Fibroblast of skin of right quadriceps (primary cell): ENCODE measurements at regions not wholly inside any gene's neighbourhood (a gene's known extent, or its start where the extent isn't known, plus 50 kb on each side); places are given as distances from the start of the nearest gene placed in this dataset.

Experiments
- DNase-seq: peaks from one replicate; pipeline ENCODE4 v3.0.0-alpha.2; 2013

DNA sequence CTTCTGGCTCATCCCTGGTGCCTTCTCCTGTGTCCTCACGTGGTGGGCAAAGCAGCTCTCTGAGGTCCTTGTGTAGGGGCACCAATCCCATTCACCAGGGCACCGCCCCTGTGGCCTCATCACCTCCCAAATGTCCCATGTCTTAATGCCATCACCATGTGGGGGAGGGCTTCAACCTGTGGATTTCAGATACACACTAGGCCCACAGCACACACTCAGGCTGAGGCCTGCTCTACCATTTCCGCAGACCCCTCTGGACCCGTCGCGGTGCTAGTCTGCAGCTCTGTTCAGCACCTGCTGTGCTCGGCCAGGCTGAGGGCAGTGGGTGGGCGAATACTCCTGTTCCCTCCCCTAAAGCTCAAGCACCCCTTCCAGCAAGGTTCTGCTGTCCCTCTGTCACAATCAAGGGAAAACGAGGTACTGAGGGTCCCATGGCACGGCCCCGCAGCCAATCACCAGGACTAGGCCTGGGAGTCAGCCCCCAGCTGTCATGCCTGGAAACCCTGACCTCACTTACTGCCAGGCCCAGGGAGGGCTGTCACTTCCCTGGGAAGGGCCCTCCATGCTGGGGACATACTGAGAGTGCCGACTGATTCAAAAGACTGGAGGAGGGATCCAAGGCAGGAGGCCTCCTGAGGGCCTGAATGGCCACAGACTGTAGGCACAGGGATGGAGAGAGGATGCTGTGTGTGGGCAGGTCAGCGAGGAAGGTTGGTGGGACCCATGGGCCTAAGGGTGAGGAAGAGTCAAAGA is 123.8 kb upstream of the RET start:
- no peak for DNase-seq

DNA sequence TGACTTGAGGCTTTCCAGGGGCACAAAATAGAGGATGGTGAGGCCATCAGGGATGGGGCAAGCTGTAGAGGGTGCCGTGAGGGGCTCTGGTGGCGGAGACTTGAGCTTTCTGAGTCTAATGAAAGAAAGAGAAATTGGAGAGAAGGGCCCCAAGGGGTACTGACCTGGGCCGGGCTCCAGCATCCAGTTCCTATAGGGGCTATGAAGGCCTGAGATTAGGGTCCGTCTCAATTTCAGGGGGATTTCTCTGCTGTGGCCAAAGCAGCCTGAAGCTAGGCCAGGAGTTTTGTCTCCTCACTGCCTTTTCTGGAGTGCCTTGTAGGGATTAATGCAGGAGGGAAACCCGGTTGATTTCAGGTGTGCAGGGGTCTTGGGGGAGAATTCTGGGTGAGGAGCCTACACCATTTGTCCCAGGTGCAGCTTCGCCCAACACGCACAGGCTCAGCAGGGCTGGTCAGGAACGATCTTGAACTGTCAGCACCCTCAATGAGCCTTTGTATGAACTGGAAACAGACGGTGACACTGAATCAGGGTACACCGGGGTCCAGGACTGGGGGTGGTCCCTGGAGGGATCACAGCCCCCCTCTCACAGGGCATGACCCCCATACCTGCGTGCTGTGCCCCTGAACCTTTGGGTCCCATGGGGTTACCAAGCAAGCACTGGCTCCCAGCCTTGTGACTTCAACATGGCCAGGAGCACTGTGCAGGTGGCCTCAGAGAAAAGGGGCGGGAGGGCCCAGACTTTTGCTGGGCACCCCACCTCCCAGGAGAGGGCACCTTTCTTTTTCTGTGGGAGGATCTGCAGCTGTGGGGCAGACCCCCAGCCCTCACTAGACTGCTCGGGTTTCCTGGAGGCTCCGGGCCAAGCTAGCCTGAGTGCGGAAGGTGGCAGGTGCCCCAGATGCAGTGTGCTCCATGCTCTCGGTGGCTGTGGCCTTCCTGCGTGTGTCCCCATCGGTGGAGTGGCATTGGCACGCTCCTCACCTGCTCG is 122.9 kb upstream of the RET start:
- no peak for DNase-seq

DNA sequence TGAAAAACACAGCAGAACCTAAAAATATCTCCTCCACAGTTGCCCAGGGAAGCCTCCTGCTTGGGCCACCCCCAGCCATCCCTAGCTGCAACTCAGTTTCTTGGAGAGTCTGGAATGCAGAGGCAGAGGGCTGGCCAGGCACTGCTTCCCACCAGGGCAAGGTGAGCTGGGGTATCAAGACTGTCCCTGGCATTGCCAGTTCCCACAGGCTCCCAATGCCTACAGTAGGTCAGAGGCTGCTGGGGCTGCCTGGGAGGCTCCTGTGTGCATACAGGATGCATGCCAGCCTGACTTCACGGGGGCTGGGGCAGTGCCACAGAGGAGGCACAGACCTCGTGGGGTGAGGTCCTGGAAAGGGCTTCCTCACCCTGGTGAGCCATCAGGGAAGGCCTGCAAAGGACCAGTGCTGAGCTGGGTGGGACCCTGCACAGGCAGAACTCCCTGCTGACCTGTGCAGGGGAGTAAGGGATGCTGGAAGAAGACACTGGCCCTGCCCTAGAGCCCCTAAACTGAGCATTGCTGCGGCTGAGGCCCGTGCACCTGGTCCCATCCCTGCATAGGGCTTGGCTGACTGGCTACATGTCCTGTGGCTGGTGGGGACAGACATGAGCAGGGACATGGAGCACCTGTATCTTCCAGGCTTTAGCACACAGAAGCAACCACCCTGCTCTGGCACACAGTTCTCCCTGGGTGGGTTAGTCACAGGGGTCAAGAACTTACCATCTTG is 121.9 kb upstream of the RET start:
- DNase-seq: no peak

DNA sequence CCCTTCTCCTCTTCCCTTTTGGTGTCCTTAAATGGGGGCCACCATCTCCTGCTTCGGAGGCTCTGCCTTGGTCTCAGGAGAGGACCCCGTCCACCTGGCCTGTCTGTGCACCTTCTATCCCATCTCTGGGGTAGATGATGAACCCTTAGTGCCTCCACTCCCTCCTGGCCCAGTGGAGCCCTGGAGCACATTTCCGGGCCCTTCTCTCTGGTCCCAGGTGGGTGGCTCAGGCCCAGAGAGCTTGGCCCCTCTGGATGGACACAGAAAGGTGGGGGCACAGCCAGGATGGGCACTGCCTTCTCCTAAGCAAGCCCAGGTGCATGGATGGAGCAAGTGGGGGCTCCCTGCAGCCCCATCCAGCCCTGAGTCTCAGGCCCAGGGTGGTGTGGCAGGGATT is 121.4 kb upstream of the RET start:
- no peak for DNase-seq

DNA sequence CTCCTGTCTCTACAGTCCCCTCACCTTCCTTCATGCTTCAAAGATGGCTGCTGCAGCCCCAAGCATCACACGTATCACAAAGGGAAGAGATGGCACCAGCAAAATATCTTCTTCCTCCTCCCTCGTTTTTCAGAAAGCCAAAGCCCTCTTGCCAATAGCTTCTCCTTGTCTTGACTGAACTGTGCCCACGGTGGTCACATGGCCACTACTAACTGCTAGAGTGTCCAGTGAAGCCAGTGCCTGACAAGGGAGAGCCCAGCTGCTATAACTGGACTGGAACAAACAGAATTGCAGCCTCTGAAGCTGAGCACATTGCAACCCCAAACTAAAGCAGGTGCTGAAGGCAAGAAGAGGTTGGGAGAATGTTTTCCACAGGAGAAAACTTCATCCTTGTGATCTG is 120.8 kb upstream of the RET start:
- no peak for DNase-seq

DNA sequence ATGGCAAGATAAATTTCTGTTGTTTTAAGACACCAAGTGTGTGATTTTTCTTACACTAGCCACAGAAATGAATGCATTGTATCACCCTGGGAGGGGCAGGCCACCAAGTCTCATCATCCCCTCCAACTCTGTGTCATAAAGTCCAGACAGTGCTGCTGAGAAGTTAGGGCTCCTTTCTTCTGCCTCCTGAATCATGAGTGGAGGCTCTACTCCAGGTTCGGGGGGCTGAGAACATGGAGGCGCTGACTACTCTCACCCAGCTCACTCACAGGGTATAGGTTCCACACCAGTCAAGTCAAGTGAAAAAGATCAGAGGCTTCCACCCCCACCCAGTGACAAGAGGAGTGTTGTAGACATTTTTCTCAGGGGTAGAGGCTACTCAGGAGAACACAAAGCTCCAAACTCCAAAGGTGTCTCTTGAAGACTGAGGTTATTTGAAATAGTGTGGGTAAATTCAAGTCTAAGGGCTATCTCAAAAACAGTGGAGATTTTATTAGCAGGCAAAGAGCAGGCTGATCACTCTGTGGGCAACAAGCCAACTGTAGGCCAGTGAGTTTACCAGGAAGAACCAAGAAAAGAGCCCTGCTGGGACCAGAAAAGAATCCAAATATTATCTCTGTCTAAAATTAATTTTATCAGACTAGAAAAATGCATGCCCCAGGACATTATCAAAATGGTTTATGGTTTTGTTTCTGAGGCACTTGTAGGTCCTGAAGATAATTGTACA is 118.6 kb upstream of the RET start:
- no peak for DNase-seq

DNA sequence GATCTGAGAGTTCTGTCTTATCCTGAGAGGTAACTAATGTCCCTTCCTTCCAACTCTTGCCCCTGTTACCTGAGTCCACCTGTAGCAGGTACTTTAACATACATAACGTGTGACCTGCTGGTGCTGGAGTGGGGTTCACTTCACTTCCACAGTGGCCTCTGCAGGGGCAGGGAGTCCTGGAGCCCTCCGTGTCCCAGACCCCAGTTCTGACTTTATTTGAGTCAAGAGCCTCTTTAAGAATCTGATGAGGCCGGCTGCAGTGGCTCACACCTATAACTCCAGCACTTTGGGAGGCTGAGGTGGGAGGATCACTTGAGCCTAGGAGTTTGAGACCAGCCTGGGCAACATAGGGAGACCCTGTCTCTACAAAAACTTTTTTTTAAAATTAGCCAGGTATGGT is 117.0 kb upstream of the RET start:
- DNase-seq: no peak

DNA sequence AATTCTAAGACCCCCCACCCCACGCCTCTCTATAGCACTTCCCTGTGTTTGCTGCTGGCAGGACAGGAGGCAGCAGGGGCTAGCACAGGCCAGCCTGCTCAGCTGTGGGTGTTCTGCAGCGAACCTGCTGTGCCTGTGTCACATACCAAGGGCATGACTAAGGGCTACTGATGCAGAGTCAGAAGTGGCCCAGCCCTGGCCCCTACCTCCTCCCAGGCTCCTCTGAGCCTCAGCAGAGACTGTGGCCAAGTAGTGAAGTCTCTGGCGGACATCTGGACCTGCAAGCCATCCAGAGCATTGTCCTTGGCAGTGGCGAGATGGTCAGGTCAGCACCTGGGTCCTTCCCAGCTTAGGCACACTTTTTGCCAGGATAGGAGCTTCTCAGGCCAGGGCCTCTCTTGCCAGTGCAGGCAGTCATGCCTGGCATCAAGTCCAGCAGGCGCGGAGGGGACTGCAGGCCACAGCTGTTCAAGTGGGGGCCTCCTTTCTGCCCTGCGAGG is 116.3 kb upstream of the RET start:
- DNase-seq: no peak

DNA sequence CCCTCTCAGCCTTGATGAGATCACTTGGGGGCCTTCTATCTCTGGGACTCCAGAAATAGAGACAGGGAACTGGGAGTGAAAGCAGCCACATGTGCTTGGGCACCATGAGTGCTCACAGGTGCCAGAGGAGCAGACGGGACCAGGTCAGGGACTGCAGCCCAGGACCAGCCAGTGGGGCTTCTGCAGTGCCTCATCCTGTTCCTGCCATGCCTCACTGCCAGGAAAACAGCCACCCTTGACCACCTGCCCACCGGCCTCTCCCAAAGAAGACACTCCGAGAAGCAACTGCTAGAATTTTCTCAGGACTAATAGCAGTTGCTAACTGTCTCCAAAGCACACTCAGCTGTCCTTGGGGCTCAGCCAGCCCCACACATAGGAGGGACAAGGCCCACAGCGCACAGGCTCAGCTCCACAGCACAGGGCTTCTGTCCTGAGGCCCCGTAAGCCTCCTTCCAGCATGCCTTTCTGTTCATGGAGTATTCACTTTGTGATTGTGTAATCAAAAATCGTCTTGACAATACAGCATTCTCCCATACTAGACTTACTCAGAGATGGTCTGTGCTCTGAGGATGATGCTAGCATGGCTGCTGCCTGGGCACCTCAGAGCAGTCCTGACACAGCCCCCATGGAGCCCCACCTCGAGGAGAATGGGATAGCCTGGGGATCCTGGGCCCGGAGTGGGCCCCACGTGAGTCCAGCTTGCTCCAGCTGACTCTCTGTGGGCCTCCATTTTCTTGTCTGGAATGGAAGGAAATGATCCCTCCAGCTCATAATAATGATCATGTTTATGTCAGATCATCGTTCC is 115.7 kb upstream of the RET start:
- DNase-seq: no peak

DNA sequence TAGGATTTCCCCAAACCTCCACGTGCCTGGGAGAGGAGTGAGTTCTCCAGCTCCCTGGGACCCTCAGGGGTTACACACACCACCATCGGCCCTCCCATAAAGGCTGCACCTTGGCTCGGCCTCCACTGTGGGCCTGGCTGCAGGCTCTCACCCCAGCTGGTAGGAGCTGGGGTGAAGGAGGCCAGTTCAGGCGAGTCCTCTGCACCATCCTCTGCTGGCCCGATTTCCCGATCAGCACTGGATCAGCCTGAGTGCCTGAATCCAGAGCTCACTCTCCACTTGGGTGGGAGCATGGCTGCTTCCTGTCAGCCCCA is 115.1 kb upstream of the RET start:
- no peak for DNase-seq

DNA sequence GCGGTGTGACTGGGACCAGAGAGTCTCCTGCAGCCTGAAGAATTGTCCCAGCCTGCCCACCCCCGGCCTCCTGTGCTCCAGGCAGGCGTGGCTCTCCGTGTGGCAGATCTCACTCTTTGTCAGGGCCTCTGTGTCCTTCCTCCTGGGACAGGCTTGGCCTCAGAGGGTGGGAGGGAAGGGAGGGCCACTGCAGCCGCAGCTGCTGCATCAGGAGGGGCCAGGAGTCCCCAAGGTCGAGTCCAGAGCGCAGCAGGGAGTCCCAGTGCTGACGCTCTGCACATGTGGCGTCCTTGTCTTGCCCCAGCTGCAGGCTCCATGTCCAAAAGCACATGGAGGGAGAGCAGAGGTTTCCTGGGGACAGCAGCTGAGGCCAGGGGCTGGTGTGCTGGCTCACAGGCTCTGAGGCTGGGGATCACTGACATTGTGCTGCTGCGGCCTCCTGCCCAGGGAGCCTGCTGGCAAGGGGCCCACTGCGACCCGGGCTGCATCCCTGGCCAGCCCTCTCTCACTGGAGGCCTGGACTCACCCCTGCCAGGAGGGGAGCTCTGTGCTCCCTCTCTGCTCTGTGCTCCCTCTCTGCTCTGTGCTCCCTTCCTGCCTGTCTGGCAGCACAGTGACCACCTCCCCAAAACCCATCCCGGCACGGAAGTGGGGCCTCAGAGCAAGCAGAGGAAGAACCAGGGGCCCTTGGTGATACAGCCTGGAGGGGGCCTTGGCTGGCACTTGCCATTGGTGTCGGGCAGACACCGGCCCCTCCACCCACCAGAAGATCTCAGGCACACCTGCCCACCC is 114.6 kb upstream of the RET start:
- no peak for DNase-seq

DNA sequence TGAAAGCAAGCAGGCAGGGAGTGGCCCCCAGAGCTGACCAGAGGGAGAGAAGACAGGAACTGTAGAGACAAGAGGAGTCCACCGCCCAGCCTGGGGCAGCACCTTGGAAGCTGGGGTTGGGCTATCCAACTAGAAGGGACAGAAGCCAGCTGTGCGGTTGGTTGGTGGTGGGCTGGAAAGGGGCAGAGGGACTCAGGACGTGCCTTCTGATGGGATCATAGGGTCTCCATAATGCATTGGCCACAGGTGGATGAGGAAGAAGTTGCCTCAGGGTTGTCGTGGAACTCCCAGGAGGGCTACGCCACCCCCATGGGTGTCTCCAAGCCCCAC is 114.0 kb upstream of the RET start:
- no peak for DNase-seq

DNA sequence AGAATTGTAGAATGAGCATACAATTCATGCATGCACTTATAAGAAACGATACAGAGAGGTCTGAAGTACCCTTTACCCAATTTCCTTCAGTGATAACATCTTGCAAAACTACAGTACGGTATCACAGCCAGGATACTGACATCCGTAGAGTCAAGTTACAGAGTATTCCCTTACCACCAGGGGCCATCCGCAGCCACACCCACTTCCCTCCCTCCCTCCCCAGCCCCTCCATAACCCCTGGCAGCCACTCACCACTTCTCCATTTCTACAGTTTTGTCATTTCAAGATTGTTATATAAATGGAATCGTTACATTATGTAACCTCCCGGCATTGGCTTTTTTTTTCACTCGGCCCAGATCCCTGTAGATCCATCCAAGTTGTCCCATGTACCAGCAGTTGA is 113.6 kb upstream of the RET start:
- no peak for DNase-seq

DNA sequence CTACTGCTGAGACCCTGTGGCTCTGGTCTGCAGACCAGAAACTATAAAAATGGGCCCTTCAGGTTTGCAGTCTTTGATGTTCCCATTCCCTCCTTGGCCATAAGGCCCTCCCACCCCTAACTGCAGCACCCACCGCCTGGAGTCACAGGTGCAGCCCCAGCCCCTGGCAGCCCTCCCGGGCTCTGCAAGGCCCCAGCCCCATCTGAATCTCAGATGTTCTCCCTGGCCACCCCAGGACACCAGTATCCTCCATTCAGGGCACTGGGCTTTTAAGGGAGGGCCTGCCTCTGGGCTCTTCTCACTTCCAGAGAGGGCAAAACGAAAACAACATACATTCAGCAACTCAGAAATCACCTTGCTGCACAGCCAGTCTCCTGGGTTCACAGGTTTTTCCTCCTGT is 107.7 kb upstream of the RET start:
- DNase-seq: no peak

DNA sequence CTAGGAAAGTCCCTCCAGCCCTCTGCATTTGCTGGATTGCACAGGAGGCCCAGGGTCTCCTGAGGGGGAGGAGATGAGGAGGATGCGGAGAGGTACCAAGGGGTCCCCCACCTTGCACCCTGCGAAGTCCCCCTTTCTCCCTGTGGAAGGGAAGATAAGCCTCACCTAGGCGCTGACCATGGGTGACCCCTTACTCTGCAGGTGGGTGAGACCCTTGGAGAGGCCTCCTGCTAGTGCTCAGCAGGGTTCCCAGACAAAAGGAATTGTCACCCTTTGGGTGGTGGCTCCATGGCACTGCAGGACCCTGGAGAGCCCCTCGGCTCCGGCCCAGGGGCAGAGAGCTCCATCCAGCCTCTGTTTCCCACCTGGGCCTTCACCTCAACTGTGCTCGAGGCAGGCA is 107.0 kb upstream of the RET start:
- no peak for DNase-seq

DNA sequence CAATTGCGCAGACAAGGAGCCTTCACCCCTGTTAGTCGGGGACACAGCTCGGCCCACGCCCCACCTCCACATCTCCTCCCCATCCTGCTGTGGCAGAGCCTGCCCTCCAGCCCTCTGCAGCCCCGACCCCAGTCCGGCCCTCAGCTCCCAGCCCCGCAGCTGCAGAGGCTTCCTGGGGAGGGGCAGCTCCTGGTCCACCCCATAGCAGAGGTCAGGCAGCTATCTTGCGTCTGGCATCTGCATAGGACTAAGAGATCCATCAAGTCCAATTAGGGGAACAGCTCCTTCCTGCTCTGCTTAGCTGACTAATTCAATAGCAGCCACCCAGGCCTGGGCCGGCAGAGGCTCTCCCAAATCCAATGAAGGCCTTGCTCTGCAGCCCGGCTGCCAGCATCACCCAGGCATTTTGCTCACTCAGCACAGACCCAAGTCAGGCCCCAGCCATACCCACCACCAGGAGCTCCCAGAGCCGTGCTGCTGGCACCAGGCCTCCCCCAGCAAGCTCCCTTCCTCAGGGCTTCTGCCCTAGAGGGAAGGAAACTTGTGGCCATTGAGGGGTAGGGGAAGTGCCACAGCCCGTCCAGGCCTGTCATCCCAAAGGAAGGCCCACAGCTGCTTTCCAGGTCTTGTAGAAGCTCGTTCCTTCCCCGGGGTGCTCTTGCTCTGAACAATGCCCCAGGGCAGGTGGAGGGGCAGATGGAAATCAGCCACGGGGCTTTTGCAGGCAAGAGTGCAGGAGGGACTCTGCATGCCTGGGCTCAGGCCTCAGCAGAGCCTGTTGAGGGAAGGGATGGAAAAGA is 106.2 kb upstream of the RET start:
- no peak for DNase-seq

DNA sequence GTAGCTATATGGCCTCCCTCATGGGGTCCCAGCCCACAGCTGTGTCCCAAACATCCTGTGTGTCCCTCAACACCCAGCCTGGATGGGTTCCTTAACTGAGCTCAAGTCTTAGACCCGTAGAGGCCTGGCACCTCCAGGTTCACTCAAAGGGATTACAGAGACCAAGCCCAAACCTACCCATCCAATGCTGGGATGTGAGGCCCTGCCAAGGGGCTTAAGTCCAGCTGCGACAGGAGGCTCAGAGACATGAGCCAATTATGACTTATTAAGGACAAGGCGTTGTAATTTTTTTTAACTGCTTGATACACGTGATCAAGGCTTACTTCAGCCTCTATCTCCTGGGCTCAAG is 105.6 kb upstream of the RET start:
- no peak for DNase-seq

DNA sequence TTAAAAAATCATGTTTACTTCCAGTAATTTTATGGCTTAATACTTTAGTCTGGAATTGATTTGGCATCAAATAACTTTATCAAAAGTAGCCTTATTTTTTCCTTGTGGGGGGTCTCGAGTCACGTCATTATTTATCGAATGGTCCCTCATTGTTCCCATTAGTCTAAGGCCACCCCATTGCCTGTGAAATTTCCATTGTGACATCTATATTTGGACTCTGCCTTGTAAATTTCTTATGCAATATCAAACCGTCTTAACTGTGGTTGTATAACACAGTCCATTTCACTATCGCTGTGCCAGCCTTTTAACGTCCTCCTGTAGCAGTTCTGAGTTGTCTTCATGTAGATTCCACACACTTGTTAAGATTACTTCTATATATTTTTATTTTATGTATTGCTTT is 103.9 kb upstream of the RET start:
- DNase-seq: no peak

DNA sequence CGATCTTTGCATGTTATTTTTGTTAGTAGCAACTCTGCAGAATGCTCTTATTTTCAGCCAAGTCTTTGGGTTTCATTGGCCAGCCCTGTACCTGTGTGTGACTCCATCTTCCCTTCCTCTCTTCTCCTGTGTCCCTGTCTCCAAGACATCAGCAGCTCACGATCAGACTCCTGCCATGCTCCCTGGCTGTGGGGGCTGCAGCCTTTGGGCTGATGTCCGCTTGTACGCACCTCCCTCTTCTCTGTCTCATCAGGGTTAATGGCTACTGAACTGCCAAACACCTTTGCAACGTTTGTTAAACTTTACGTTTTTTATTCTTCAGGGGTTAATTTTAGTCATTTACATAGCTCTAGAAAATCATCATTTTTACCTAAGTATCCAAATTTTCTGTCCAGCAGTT is 103.5 kb upstream of the RET start:
- no peak for DNase-seq

DNA sequence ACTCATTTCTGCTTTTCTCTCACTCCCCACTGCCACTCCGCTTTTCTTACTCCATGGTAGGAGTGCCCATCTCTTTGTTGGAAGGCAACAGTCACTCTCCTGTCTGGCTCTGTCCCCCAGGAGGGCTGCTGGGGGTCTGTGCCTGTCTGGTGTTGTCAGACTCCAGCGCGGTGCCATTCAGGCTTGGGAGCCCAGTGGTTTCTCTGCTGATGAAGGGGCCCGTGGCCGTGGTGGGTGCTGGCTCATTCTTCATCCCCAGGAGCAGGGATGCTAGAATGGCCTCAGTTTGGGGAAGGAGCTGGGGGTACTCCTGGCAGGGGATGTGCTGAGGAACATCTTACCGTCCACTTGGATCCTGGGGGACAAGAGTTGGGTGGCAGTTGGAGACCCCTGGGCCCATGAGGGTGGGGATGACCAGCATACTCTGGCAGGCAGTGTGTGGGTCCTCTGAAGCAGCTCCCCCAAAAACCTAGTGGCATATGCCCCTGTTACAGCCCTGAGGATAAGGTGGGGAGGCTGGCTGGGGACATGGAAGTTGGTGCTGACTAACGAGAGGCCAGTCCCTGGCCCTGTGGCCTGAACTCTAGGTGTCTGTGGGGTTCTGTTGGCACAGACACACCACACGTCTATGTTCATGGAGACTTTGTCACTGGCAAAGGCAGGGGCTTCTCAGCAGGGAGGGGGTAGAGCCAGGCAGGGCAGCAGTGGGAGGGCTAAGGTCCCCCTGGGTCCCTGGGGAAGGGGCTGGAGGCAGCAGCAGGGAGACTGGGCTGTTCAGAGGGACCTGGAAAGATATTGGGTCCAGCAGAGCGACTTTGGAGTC is 102.8 kb upstream of the RET start:
- DNase-seq: no peak
